GM12878 (cell line): ENCODE measurements at regions not wholly inside any gene's neighbourhood (a gene's known extent, or its start where the extent isn't known, plus 50 kb on each side); places are given as distances from the start of the nearest gene placed in this dataset.

Experiments used
- MAX ChIP-seq: IDR thresholded peaks from 2 replicates; pipeline ENCODE4 v1.6.1; 2012; ENCODE audit warnings: low read depth, low read length, improper control_type of control experiment
- RAD21 ChIP-seq: IDR thresholded peaks from 2 replicates; pipeline ENCODE4 v1.6.1; 2011; ENCODE audit warnings: mild to moderate bottlenecking, low read depth, low read length, moderate library complexity; ENCODE audit not compliant: insufficient read depth
- TAF1 ChIP-seq: IDR thresholded peaks from 2 replicates; pipeline ENCODE4 v1.6.1; 2011; ENCODE audit warnings: mild to moderate bottlenecking, low read depth, low read length, borderline replicate concordance
- TF ChIP-seq, protein P1 (sequence below): fragments of 450-650 bp; IDR thresholded peaks from 2 replicates; pipeline ENCODE4 v1.6.1; 2017; ENCODE audit warnings: antibody characterized with exemption, mild to moderate bottlenecking, moderate library complexity

- TF ChIP-seq, protein P1, sequence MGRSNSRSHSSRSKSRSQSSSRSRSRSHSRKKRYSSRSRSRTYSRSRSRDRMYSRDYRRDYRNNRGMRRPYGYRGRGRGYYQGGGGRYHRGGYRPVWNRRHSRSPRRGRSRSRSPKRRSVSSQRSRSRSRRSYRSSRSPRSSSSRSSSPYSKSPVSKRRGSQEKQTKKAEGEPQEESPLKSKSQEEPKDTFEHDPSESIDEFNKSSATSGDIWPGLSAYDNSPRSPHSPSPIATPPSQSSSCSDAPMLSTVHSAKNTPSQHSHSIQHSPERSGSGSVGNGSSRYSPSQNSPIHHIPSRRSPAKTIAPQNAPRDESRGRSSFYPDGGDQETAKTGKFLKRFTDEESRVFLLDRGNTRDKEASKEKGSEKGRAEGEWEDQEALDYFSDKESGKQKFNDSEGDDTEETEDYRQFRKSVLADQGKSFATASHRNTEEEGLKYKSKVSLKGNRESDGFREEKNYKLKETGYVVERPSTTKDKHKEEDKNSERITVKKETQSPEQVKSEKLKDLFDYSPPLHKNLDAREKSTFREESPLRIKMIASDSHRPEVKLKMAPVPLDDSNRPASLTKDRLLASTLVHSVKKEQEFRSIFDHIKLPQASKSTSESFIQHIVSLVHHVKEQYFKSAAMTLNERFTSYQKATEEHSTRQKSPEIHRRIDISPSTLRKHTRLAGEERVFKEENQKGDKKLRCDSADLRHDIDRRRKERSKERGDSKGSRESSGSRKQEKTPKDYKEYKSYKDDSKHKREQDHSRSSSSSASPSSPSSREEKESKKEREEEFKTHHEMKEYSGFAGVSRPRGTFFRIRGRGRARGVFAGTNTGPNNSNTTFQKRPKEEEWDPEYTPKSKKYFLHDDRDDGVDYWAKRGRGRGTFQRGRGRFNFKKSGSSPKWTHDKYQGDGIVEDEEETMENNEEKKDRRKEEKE = no peak
- no peak for TF ChIP-seq MAX
- TF ChIP-seq TAF1 = no peak
- TF ChIP-seq RAD21 = no peak
Measured at GRCh38 chr14:53857625-53858344, 98.8 kb downstream of the BMP4 start.
